ENCODE measurements at regions not wholly inside any gene's neighbourhood (a gene's known extent, or its start where the extent isn't known, plus 50 kb on each side); places are given as distances from the start of the nearest gene placed in this dataset.

DNA sequence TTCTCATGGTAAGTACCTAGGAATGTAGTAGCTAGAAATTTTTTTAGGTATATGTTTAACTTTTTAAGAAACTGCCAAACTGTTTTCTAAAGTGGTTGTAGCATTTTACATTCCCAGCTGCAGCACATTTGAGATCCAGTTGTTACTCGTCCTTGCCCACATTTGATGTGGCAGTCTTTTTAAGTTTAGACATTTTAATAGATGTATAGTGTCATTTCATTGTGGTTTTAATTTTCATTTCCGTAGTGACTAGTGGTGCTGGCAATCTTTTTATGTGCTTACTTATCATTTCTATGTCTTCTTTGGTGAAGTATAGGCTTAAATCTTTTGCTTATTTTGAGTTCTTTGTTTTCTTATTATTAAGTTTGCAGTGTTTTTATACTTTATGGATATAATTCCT is 171.6 kb downstream of the GAS1 start:
- intact Hi-C loops (cut with DNase I): no loop called here
- no peaks in the 10 kb centered on the region for H3K36me3 ChIP-seq
- peak; percentile 14 for DNase-seq (ENCODE audit: extremely low spot score)
- 87% methylated on average over 2 of the region's 2 CpGs for WGBS
- H3K4me3 ChIP-seq: no peak overlapping the region
- no peaks in the 10 kb centered on the region for H3K27me3 ChIP-seq
- H3K9me3 ChIP-seq: no peaks in the 10 kb centered on the region
- no peak overlapping the region for H3K27ac ChIP-seq (replicated peaks in 1 of 4)
- TF ChIP-seq EP300 (IDR thresholded peaks at IDR 0.05) (no peak), POLR2AphosphoS5 (IDR thresholded peaks at IDR 0.05) (no peak), POLR2A (IDR thresholded peaks at IDR 0.05; ENCODE audit: low read depth) (no peak)
- TF ChIP-seq, protein P1, sequence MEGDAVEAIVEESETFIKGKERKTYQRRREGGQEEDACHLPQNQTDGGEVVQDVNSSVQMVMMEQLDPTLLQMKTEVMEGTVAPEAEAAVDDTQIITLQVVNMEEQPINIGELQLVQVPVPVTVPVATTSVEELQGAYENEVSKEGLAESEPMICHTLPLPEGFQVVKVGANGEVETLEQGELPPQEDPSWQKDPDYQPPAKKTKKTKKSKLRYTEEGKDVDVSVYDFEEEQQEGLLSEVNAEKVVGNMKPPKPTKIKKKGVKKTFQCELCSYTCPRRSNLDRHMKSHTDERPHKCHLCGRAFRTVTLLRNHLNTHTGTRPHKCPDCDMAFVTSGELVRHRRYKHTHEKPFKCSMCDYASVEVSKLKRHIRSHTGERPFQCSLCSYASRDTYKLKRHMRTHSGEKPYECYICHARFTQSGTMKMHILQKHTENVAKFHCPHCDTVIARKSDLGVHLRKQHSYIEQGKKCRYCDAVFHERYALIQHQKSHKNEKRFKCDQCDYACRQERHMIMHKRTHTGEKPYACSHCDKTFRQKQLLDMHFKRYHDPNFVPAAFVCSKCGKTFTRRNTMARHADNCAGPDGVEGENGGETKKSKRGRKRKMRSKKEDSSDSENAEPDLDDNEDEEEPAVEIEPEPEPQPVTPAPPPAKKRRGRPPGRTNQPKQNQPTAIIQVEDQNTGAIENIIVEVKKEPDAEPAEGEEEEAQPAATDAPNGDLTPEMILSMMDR (IDR thresholded peaks at IDR 0.05): no peak
- H3K4me1 ChIP-seq: no peaks in the 10 kb centered on the region

DNA sequence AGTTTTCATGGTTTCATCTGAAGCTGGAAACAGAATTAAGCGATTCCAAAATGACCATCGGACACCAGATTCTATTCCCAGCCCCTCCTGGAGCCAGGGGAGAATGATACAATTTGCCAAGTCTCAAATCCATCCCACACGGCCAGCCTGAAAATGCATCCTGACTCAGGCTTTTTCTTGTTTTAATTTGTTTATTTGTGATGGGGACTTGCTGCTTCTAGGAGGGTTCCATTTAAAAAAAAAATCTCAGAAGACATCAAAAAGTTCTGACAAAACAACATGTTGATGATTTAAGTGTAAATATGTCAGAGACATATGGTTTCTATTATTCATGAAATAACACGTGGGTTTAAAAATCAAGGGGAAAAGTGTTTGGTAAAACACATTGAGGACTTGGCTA is 173.2 kb downstream of the GAS1 start:
- no peaks in the 10 kb centered on the region for H3K9me3 ChIP-seq
- no peaks in the 10 kb centered on the region for H3K4me1 ChIP-seq
- TF ChIP-seq, protein P1 (IDR thresholded peaks at IDR 0.05): no peak
- H3K36me3 ChIP-seq: no peaks in the 10 kb centered on the region
- H3K27me3 ChIP-seq: no peaks in the 10 kb centered on the region
- H3K27ac ChIP-seq (replicated peaks in 1 of 4): no peak overlapping the region
- no peak for DNase-seq (ENCODE audit: extremely low spot score)
- intact Hi-C loops (cut with DNase I): no loop called here
- no peak overlapping the region for H3K4me3 ChIP-seq
- WGBS: 70% methylated on average over 4 of the region's 4 CpGs

DNA sequence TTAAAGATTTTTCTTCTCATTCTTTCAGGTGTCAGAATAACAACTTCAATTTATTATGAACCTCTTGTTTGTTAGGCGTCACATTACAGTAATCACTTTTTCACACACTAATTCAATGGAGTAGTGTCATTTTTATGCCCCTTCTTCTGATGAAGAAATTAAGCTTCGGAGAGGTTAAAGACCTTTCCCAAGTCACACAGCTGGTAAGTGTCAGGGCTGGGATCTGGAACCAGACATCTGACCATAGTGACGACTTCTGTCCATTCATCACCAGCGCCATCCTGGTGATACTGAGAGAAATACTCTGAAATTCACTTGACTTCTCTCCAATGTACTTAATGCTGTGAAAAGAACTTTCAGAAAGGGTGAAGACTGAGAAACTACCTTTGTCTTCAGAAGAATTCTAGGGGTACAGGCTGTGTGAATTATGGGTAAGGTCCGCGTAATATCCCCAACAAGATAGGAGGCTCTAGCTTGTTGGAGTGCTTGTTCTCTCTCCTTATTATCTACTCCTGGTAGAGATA is 173.8 kb downstream of the GAS1 start:
- Histone ChIP-seq H3K27ac (replicated peaks in 1 of 4) (no peak overlapping the region), H3K27me3 (no peaks in the 10 kb centered on the region), H3K9me3 (no peaks in the 10 kb centered on the region), H3K4me3 (no peak overlapping the region), H3K36me3 (no peaks in the 10 kb centered on the region), H3K4me1 (no peaks in the 10 kb centered on the region)
- TF ChIP-seq POLR2A (IDR thresholded peaks at IDR 0.05; ENCODE audit: low read depth) (no peak), POLR2AphosphoS5 (IDR thresholded peaks at IDR 0.05) (no peak), EP300 (IDR thresholded peaks at IDR 0.05) (no peak)
- TF ChIP-seq, protein P1 (IDR thresholded peaks at IDR 0.05): no peak
- DNase-seq (ENCODE audit: extremely low spot score): peak; percentile 39
- intact Hi-C loops (cut with DNase I): no loop called here
- 90% methylated on average over 6 of the region's 6 CpGs for WGBS

DNA sequence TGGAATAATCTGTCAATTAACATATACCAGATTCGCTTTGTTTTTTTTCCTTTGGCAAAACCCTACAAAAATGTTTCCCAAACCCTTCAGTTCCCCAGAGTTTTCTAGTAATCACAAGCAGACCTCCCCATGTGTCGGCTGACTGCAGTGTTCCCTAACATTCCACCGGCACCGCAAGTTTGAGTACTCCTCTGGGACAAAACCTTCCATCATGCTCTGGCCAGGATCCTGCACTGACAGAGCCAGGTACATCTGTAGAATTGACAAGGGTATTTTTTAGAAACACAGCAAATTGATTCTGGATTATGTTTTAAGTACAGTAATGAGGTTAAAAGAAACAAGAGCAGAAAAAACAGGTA is 174.7 kb downstream of the GAS1 start:
- no peak overlapping the region for H3K27ac ChIP-seq (replicated peaks in 1 of 4)
- peak; percentile 14 for DNase-seq (ENCODE audit: extremely low spot score)
- WGBS: 72% methylated on average over 4 of the region's 4 CpGs
- no peak for TF ChIP-seq EP300 (IDR thresholded peaks at IDR 0.05)
- TF ChIP-seq, protein P1 (IDR thresholded peaks at IDR 0.05): no peak
- no peak for TF ChIP-seq POLR2A (IDR thresholded peaks at IDR 0.05; ENCODE audit: low read depth)
- TF ChIP-seq POLR2AphosphoS5 (IDR thresholded peaks at IDR 0.05): no peak
- H3K36me3 ChIP-seq: no peaks in the 10 kb centered on the region
- intact Hi-C loops (cut with DNase I): no loop called here
- no peaks in the 10 kb centered on the region for H3K27me3 ChIP-seq
- no peaks in the 10 kb centered on the region for H3K9me3 ChIP-seq
- H3K4me3 ChIP-seq: no peak overlapping the region
- no peaks in the 10 kb centered on the region for H3K4me1 ChIP-seq

DNA sequence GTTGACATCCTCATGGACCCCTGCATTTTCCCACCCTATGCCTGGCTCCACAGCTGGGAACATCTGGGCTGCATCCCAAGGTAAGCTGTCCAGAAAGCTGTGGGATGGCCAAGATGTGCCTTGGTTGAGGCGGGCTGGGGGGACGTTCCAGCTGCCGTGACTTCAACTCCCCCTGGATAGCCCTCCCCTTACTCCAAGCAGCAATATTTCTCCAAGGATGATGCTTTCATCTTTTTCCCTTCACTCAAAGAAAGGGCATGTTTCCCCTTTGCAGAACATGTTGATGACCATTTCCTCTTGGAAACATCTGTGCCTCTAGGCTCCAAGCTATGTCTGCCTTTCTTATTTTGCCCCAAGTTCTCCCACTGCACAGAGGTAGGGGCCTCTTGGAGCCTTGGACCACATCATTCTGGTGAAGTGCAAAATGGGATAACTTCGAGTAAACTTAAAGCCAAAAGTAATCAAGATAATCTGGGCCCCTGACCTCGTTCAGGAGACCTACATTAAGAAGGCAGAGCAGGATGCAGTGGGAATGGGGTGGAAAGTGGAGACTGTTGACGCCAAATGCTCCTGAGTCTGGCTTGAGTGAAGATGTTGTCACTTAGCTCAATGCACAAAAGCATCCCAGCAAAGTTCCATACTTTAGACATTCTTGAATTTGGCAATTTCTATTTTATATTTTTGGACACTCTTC is 175.2 kb downstream of the GAS1 start:
- peak; percentile 82 for DNase-seq (ENCODE audit: extremely low spot score)
- TF ChIP-seq, protein P1 (IDR thresholded peaks at IDR 0.05): no peak
- TF ChIP-seq POLR2AphosphoS5 (IDR thresholded peaks at IDR 0.05): no peak
- no peak for TF ChIP-seq EP300 (IDR thresholded peaks at IDR 0.05)
- TF ChIP-seq POLR2A (IDR thresholded peaks at IDR 0.05; ENCODE audit: low read depth): no peak
- Histone ChIP-seq H3K27me3 (no peaks in the 10 kb centered on the region), H3K4me3 (no peak overlapping the region), H3K27ac (replicated peaks in 1 of 4) (no peak overlapping the region), H3K9me3 (no peaks in the 10 kb centered on the region), H3K4me1 (no peaks in the 10 kb centered on the region), H3K36me3 (no peaks in the 10 kb centered on the region)
- intact Hi-C loops (cut with DNase I): no loop called here
- WGBS: 80% methylated on average over 6 of the region's 6 CpGs

All from esophagus muscularis mucosa (tissue), 4 donors.